GM20000 (cell line): ENCODE measurements at regions not wholly inside any gene's neighbourhood (a gene's known extent, or its start where the extent isn't known, plus 50 kb on each side); places are given as distances from the start of the nearest gene placed in this dataset.
"Not testable (repeated sequence)": the region's sequence is repeated elsewhere in the genome, so short reads cannot be mapped to it uniquely, and the experiment has no call there.

Experiments
- DNase-seq: peaks from one replicate; pipeline ENCODE4 v3.0.0; 2012; ENCODE audit warnings: low spot score
- CTCF ChIP-seq: IDR thresholded peaks from 2 replicates; pipeline ENCODE4 v1.5.1; 2012; ENCODE audit warnings: mild to moderate bottlenecking, control low read depth; ENCODE audit errors: extremely low read depth, missing control alignments

GRCh38 chr5:38615981-38616451 lies 59.6 kb upstream of the LIFR start:
- TF ChIP-seq CTCF, result no peak
- no peak for DNase-seq

- no peak for TF ChIP-seq CTCF
- DNase-seq, result no peak
These were observed 61.7 kb upstream of the LIFR start for GRCh38 chr5:38618154-38618553.

GRCh38 chr5:38621331-38621730 lies 64.9 kb upstream of the LIFR start:
- DNase-seq, result no peak
- TF ChIP-seq CTCF, result no peak

GRCh38 chr5:38621840-38622437 lies 65.5 kb upstream of the LIFR start:
- no peak for TF ChIP-seq CTCF
- no peak for DNase-seq

GRCh38 chr5:38622723-38623129 lies 66.3 kb upstream of the LIFR start:
- TF ChIP-seq CTCF, result no peak
- no peak for DNase-seq

- DNase-seq, result not testable (repeated sequence)
These were observed 68.1 kb upstream of the LIFR start for GRCh38 chr5:38624541-38624940.

GRCh38 chr5:38631376-38631775 lies 74.9 kb upstream of the LIFR start:
- DNase-seq, result not testable (repeated sequence)

GRCh38 chr5:38634568-38635369 lies 78.3 kb upstream of the LIFR start:
- TF ChIP-seq CTCF, result no peak
- DNase-seq, result no peak
